SKM-1 treated with dmso at 0.1 percent for 144 hours (cell line): ENCODE measurements at regions not wholly inside any gene's neighbourhood (a gene's known extent, or its start where the extent isn't known, plus 50 kb on each side); places are given as distances from the start of the nearest gene placed in this dataset.
A peak's percentile ranks its signal among the peaks of the same experiment; 100 is the strongest.

Experiments used
- DNase-seq: peaks from one replicate; lab custom pipeline; 2025; ENCODE audit not compliant: unreplicated experiment; lab: John Stamatoyannopoulos, UW

- no peak for DNase-seq
These were observed 220.3 kb downstream of the SPATA31D1 start for GRCh38 chr9:82208741-82209450.

- no peak for DNase-seq
These were observed 221.4 kb downstream of the SPATA31D1 start for GRCh38 chr9:82209797-82210470.

- DNase-seq: no peak
These were observed 224.3 kb downstream of the SPATA31D1 start for GRCh38 chr9:82212885-82213284.

GRCh38 chr9:82216435-82216834, 227.9 kb downstream of the SPATA31D1 start:
- no peak for DNase-seq

- no peak for DNase-seq
These were observed 234.9 kb downstream of the SPATA31D1 start for GRCh38 chr9:82223442-82223841.

- DNase-seq: no peak
These were observed 242.8 kb downstream of the SPATA31D1 start for GRCh38 chr9:82231411-82231810.

GRCh38 chr9:82234160-82234943, 245.8 kb downstream of the SPATA31D1 start:
- DNase-seq: peak; percentile 25

GRCh38 chr9:82242285-82242963, 253.9 kb downstream of the SPATA31D1 start:
- DNase-seq: no peak

GRCh38 chr9:82247318-82247717, 258.7 kb downstream of the SPATA31D1 start:
- DNase-seq: peak; percentile 68

DNA sequence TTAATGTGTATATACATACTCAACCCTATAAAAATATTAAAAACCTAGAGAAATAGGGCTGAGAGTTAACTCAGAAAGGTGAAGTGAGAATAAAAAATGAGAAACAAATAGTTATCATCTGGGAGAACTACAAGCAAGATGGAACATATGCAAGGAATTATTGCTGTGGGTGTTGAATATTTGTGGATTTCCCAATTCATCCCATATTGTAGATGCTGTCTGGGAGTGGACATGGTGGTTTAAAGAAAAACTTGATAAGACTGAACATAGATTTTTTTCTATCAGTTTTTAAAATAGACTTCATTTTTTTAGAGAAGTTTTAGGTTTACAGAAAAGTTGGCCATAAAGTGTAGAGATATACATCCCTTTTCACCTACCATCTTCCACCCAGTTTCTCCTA, 263.5 kb downstream of the SPATA31D1 start:
- DNase-seq: no peak

- DNase-seq: no peak
These were observed 266.2 kb downstream of the SPATA31D1 start for GRCh38 chr9:82254646-82255367.

DNA sequence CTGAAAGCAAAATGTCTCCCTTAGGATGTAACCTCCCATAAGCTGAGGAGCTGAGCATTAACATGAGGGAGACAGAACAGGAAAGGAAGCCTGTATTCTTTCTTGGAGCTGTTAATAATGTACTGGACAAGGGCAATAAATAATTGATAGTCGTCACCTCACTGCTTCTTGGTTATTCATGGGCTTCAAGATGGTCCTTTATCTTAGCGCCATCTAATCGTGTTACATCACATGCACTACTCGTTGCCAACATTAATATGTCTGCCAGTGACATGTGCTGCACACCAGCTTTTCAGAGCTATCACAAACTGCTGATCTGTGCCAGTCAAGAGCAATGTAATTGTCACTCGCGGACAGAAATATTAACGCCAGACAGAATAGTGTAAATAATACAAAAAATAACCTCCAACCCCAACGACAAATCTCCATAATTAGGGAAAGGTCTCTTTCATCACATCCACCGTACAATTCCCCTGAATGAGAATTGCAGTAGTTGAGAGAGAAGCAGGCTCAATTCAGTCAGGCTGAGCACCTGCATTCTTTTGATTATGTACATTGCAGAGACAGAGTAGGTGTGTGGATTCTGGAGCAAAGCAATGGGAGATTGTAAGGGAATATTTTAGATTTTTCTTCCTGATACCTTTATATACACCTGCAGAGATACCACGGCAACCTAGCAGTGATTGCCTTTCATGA, 267.1 kb downstream of the SPATA31D1 start:
- no peak for DNase-seq

- no peak for DNase-seq
These were observed 272.1 kb downstream of the SPATA31D1 start for GRCh38 chr9:82260691-82261090.

GRCh38 chr9:82263619-82264018, 275.0 kb downstream of the SPATA31D1 start:
- DNase-seq: no peak

DNA sequence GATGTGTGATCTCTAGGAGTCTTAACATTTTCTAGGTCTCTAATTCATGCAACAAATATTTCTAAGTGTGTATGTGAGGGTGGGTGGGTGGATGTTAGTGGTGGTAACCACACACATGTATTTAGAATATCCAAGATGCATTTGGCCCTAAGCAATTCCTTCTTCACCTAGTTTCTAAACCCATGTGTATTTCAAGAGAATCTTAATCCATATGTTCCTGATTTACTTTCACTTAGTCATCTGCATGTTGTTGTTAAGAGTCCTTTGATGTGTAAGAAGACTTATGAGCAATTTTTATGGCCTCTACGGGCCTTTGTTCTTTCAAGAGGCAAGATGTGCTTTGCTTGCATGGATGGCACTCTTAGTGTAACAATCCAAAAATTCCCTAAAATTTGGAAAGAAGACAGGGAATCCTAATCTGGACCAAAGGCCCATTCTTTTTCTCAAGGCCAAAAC, 282.6 kb downstream of the SPATA31D1 start:
- no peak for DNase-seq

GRCh38 chr9:82273121-82273520, 284.5 kb downstream of the SPATA31D1 start:
- no peak for DNase-seq

DNA sequence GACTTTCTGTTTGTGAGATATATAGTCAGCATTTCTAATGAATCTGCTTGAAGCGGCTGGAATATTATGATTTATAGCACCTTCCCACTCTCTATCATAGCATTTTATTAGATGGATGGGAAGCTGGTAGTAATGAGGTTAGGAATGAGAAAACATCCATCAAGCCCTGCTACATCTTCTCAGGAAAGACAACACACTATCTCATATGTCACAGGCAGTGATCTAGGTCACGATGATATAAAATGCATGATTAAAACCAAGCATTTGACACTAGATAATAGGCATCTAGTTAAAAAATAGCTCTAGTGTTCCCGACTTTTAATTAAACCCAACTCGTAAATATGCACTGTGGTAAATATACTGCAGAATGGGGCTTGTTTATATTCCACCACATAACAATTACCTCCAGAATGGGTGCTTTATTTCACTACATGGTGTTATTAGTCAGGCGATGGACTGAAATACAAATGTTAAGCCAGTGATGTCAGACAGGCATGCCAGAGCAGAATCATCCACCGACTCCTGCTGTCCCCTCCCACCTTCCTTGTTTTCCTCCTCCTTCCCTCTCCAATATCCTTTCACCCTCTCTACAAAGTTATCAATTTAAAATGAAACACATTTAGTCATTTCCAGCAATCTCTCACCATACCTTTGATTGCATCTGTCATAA, 286.8 kb downstream of the SPATA31D1 start:
- DNase-seq: no peak

DNA sequence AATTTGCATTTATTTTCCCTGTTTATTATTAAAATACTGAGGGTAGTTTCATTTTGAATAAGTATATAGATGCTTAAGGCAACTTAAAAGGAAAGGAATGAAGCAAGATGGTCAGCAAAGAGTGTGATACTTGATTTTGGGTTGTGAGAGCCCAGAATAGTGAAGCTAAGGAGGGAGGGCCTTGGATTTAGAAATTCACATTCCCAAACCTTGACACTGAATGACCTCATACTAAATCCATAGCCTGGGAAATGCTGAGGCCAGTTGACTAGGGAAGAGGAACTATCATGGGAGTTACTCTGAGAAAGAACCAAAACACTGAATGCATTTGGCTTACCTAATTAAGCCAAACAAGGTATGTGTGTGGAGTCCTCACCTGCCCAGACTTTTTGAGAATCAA, 292.5 kb downstream of the SPATA31D1 start:
- no peak for DNase-seq

DNA sequence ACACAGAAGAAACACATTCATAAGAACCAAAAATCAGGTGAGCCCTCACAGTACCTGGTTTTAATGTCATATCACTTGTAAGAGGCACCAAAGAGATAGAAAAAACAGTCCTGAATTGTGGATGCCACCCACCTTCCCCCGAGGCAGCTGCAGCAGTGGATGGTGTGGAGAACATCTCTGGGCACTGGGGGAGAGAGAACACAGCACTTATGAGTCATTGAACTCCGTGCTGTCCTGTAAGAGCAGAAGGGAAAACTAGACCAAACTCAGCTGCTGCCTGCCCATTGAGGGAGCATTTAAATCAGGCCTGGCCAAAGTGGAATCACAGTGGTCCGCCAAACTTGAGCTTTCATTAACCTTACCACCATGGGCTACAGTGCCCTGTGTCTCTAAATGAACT, 296.2 kb downstream of the SPATA31D1 start:
- no peak for DNase-seq
